OCI-LY3 (cell line): ENCODE measurements at regions not wholly inside any gene's neighbourhood (a gene's known extent, or its start where the extent isn't known, plus 50 kb on each side); places are given as distances from the start of the nearest gene placed in this dataset.

ENCODE experiments used
- H2AFZ ChIP-seq: fragments of 200-600, 300-600 bp; shearing (Covaris generic); 2 replicates; pipeline ENCODE4 v1.6.0; 2014; ENCODE audit warnings: antibody characterized with exemption, low read depth, low read length
- H3K27ac ChIP-seq: fragments of 200-600, 300-600 bp; sonication (generic); 2 replicates; pipeline ENCODE4 v1.5.1; 2014; ENCODE audit warnings: mild to moderate bottlenecking, low read length, moderate library complexity, mixed read lengths
- H3K27me3 ChIP-seq: fragments of 200-600, 300-600 bp; sonication (generic); 2 replicates; pipeline ENCODE4 v1.6.1; 2014; ENCODE audit warnings: low read depth, low read length, mixed read lengths
- H3K36me3 ChIP-seq: fragments of 200-600, 300-600 bp; sonication (generic); replicated peaks from 2 replicates; pipeline ENCODE3; 2014; ENCODE audit warnings: low read depth, low read length, mixed read lengths
- H3K4me1 ChIP-seq: fragments of 300-600, 200-600 bp; sonication (generic); 2 replicates; pipeline ENCODE4 v1.6.1; 2014; ENCODE audit warnings: low read length, mixed read lengths
- H3K4me2 ChIP-seq: fragments of 200-600, 300-600 bp; sonication (generic); 2 replicates; pipeline ENCODE4 v1.6.1; 2014; ENCODE audit warnings: low read length, mixed read lengths
- H3K4me3 ChIP-seq: fragments of 300-600, 200-600 bp; sonication (generic); 2 replicates; pipeline ENCODE4 v1.5.1; 2014; ENCODE audit warnings: antibody characterized with exemption, mild to moderate bottlenecking, low read length, moderate library complexity
- H3K79me2 ChIP-seq: fragments of 300-600, 200-600 bp; shearing (Covaris generic); 2 replicates; pipeline ENCODE4 v1.6.1; 2014; ENCODE audit warnings: mild to moderate bottlenecking, low read length, mixed read lengths
- H3K9ac ChIP-seq: fragments of 300-600, 200-600 bp; shearing (Covaris generic); 2 replicates; pipeline ENCODE4 v1.6.0; 2014; ENCODE audit warnings: mild to moderate bottlenecking, low read length, moderate library complexity
- H3K9me3 ChIP-seq: fragments of 200-600, 300-600 bp; shearing (Covaris generic); 2 replicates; pipeline ENCODE4 v1.6.1; 2014; ENCODE audit warnings: low read length, mixed read lengths; ENCODE audit not compliant: insufficient read depth
- H4K20me1 ChIP-seq: fragments of 200-600, 300-600 bp; sonication (generic); 2 replicates; pipeline ENCODE4 v1.6.1; 2016; ENCODE audit warnings: low read length, mixed read lengths; ENCODE audit not compliant: insufficient read depth
- EZH2phosphoT487 ChIP-seq: fragments of 200-600 bp; shearing (Covaris generic); IDR thresholded peaks from 2 replicates; pipeline ENCODE4 v1.6.1; 2018; ENCODE audit warnings: antibody characterized with exemption, mixed run types, low read depth
- TF ChIP-seq, protein P1 (sequence below): fragments of 200-600, 300-600 bp; sonication (generic); IDR thresholded peaks from 2 replicates; pipeline ENCODE4 v1.5.1; 2014; ENCODE audit warnings: antibody characterized with exemption, low read length, low read depth

DNA sequence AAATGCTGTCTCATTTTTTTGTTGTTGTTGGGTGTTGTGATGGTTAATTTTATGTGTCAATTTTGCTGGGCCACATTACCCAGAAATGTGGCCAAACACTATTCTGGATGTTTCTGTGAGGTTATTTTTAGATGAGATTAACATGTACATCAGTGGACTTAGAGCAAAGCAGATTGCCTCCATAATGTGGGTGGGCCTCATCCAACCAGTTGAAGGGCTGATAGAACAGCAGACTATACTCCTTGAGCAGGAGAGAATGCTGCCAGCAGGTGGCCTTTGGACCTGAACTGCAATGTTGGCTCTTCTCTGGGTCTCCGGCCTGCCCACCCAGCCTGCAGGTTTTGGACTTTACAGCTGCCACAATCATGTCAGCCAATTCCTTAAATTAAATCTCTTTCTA lies 169.0 kb downstream of the FTCDNL1 start:
- Histone ChIP-seq H3K36me3 (no peaks in the 10 kb centered on the region), H3K9me3 (no peaks in the 10 kb centered on the region), H2AFZ (no peak overlapping the region), H3K27me3 (no peaks in the 10 kb centered on the region), H3K4me2 (no peak overlapping the region), H3K27ac (no peak overlapping the region), H3K4me3 (no peak overlapping the region), H3K4me1 (peaks cover 14% of the 10 kb centered on the region), H4K20me1 (no peaks in the 10 kb centered on the region), H3K79me2 (no peaks in the 10 kb centered on the region), H3K9ac (no peak overlapping the region)
- TF ChIP-seq, protein P1, sequence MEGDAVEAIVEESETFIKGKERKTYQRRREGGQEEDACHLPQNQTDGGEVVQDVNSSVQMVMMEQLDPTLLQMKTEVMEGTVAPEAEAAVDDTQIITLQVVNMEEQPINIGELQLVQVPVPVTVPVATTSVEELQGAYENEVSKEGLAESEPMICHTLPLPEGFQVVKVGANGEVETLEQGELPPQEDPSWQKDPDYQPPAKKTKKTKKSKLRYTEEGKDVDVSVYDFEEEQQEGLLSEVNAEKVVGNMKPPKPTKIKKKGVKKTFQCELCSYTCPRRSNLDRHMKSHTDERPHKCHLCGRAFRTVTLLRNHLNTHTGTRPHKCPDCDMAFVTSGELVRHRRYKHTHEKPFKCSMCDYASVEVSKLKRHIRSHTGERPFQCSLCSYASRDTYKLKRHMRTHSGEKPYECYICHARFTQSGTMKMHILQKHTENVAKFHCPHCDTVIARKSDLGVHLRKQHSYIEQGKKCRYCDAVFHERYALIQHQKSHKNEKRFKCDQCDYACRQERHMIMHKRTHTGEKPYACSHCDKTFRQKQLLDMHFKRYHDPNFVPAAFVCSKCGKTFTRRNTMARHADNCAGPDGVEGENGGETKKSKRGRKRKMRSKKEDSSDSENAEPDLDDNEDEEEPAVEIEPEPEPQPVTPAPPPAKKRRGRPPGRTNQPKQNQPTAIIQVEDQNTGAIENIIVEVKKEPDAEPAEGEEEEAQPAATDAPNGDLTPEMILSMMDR, result no peak
- TF ChIP-seq EZH2phosphoT487, result no peak

DNA sequence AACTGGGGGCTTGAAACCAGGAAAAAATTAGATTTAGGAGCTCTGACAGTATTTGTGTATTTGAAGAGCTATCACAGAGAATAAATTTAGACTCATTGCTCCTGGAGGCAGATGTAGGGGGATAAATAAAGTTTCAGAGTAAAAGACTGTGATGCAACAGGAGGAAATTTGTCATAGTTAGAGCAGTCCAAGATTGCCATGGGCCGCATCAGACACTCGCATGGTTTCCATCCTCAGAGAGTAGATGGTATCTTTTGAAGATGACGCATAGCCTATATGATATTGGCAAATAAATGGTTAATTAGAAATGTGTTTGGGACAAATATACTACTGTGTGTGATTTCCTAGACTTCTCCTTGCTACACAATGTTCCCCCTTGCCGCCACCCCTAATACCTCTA lies 170.5 kb downstream of the FTCDNL1 start:
- Histone ChIP-seq H3K27me3 (no peaks in the 10 kb centered on the region), H4K20me1 (no peaks in the 10 kb centered on the region), H3K9me3 (no peaks in the 10 kb centered on the region), H3K4me2 (no peak overlapping the region), H3K4me3 (no peak overlapping the region), H3K27ac (no peak overlapping the region), H2AFZ (no peak overlapping the region), H3K79me2 (no peaks in the 10 kb centered on the region), H3K36me3 (no peaks in the 10 kb centered on the region), H3K4me1 (peaks cover 12% of the 10 kb centered on the region), H3K9ac (no peak overlapping the region)
- TF ChIP-seq, protein P1, result no peak
- no peak for TF ChIP-seq EZH2phosphoT487

DNA sequence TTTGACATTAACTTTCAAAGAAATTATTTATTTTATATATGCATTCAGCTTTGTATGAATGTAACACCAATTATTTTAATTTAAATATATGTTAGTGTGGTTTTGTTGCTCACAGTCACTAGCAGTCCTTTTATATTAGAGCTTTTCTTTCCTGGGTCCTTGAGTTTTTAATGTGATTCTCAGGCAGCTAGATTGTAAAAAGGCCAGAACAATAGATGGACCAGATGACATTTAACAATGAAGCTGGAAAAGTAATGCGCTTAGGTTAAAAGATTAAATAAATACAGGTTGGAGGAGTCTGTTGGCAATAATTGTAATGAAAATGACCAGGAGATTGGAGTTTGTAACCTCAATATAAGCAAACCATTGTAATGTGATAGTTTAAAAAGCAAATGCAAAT lies 171.1 kb downstream of the FTCDNL1 start:
- no peak overlapping the region for H2AFZ ChIP-seq
- H3K9ac ChIP-seq, result no peak overlapping the region
- H3K4me3 ChIP-seq, result no peak overlapping the region
- no peaks in the 10 kb centered on the region for H3K79me2 ChIP-seq
- no peak overlapping the region for H3K27ac ChIP-seq
- no peaks in the 10 kb centered on the region for H3K9me3 ChIP-seq
- peaks cover 7% of the 10 kb centered on the region for H3K4me1 ChIP-seq
- H3K27me3 ChIP-seq, result no peaks in the 10 kb centered on the region
- no peaks in the 10 kb centered on the region for H4K20me1 ChIP-seq
- no peak for TF ChIP-seq EZH2phosphoT487
- TF ChIP-seq, protein P1, result no peak
- no peaks in the 10 kb centered on the region for H3K36me3 ChIP-seq
- H3K4me2 ChIP-seq, result no peak overlapping the region

DNA sequence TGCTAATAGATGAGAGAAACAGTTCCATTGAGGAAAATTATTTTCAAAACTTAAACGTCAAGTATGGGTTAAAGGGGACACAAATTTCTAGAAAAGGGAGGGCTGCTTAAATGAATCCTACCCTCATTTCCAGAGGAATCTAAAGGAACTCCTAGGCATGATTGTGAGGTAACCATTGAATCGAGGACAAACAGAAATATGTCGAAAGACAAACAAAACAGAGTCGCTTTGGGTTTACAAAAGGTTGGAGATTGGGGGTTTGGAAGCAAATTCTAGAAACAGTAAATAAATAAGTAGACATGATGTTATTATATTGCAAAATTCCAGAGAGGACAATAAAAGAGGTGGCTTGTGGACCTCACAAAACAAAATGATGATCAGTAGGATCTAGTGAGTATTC lies 173.1 kb downstream of the FTCDNL1 start:
- no peak for TF ChIP-seq EZH2phosphoT487
- TF ChIP-seq, protein P1, result no peak
- Histone ChIP-seq H3K9me3 (no peaks in the 10 kb centered on the region), H3K79me2 (no peaks in the 10 kb centered on the region), H3K36me3 (no peaks in the 10 kb centered on the region), H3K4me1 (no peaks in the 10 kb centered on the region), H3K27me3 (peaks cover 8% of the 10 kb centered on the region), H3K9ac (no peak overlapping the region), H3K27ac (no peak overlapping the region), H4K20me1 (no peaks in the 10 kb centered on the region), H2AFZ (no peak overlapping the region), H3K4me3 (no peak overlapping the region), H3K4me2 (no peak overlapping the region)
